ENCODE measurements at regions not wholly inside any gene's neighbourhood (a gene's known extent, or its start where the extent isn't known, plus 50 kb on each side); places are given as distances from the start of the nearest gene placed in this dataset.

GRCh38 chr3:10645800-10646199 lies 140.4 kb upstream of the ATP2B2 start:
- TF ChIP-seq POLR2AphosphoS5 (IDR thresholded peaks at IDR 0.05; ENCODE audit: low read depth, low read length) (no peak), TAF1 (IDR thresholded peaks at IDR 0.05; ENCODE audit: borderline replicate concordance, low read depth, low read length) (no peak)

All from GM12892 (cell line).